ENCODE measurements at regions not wholly inside any gene's neighbourhood (a gene's known extent, or its start where the extent isn't known, plus 50 kb on each side); places are given as distances from the start of the nearest gene placed in this dataset.

DNA sequence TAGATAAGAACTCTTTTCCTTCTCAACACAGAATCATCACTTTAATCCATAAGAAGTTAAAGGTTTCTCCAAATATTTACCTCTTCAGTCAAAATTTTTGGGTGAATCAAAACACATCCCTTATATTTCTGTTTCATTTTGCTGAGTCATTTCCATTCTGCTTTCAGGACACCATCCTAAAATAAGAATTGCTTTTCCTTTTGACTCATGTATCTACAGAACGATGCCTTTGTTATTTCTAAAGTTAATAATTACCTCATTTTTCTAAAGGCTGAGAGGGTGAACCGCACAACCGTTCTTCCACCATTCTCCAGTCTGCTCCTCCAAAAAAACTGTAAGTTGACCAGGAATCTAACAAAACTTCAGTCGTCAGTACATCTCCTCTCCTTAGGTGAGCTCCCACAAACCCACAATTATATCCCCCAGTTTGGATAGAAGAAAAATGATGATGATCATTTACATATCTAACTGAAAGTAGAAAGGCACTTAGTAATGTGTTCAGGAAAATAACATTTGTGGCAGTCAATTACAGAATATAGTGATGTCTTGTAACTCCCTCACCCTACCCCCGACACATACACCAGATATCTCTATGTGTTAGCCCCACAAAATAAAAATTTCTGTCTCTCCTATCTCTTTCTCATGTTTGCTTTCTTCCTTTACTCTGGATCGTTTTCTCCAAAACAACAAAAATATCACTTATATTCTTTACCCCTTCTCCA lies 162.5 kb downstream of the RAD51AP2 start:
- intact Hi-C loops (cut with micrococcal nuclease): no loop called here
- ATAC-seq (no peak), DNase-seq (ENCODE audit: low read depth, low spot score) (no peak)
- no peaks in the 10 kb centered on the region for H3K27me3 ChIP-seq (ENCODE audit: insufficient read depth, low read length)
- CTCF ChIA-PET: no interaction called here
- no peak overlapping the region for H3K9ac ChIP-seq (ENCODE audit: low read length)
- POLR2A ChIA-PET: no interaction called here
- no peaks in the 10 kb centered on the region for H3K79me2 ChIP-seq (ENCODE audit: insufficient read depth, low read length)
- no peaks in the 10 kb centered on the region for H4K20me1 ChIP-seq (ENCODE audit: insufficient read depth)
- RAD21 ChIA-PET (ENCODE audit: low non-redundant PET in 1 of 2, low total read pairs in 2 of 2, uncharacterized antibody in 2 of 2, unreplicated experiment in 2 of 2): no interaction called here
- H3K9me2 ChIP-seq (ENCODE audit: insufficient read depth): no peaks in the 10 kb centered on the region
- H3K27ac ChIP-seq (ENCODE audit: low read depth, low read length): no peak overlapping the region
- no TSS peak for BruUV-seq (replicated peaks)
- TF ChIP-seq SP1 (IDR thresholded peaks at IDR 0.05; ENCODE audit: low read depth) (no peak), RAD21 (IDR thresholded peaks at IDR 0.05; ENCODE audit: low read depth) (no peak), TCF7L2 (IDR thresholded peaks at IDR 0.05; ENCODE audit: borderline replicate concordance, extremely low read depth, insufficient read depth, insufficient read length) (no peak), JUND (IDR thresholded peaks at IDR 0.05) (no peak), EZH2 (IDR thresholded peaks at IDR 0.05) (no peak)
- TF ChIP-seq, protein P1, sequence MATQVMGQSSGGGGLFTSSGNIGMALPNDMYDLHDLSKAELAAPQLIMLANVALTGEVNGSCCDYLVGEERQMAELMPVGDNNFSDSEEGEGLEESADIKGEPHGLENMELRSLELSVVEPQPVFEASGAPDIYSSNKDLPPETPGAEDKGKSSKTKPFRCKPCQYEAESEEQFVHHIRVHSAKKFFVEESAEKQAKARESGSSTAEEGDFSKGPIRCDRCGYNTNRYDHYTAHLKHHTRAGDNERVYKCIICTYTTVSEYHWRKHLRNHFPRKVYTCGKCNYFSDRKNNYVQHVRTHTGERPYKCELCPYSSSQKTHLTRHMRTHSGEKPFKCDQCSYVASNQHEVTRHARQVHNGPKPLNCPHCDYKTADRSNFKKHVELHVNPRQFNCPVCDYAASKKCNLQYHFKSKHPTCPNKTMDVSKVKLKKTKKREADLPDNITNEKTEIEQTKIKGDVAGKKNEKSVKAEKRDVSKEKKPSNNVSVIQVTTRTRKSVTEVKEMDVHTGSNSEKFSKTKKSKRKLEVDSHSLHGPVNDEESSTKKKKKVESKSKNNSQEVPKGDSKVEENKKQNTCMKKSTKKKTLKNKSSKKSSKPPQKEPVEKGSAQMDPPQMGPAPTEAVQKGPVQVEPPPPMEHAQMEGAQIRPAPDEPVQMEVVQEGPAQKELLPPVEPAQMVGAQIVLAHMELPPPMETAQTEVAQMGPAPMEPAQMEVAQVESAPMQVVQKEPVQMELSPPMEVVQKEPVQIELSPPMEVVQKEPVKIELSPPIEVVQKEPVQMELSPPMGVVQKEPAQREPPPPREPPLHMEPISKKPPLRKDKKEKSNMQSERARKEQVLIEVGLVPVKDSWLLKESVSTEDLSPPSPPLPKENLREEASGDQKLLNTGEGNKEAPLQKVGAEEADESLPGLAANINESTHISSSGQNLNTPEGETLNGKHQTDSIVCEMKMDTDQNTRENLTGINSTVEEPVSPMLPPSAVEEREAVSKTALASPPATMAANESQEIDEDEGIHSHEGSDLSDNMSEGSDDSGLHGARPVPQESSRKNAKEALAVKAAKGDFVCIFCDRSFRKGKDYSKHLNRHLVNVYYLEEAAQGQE (IDR thresholded peaks at IDR 0.05; ENCODE audit: low read depth): no peak
- TF ChIP-seq, protein P2, sequence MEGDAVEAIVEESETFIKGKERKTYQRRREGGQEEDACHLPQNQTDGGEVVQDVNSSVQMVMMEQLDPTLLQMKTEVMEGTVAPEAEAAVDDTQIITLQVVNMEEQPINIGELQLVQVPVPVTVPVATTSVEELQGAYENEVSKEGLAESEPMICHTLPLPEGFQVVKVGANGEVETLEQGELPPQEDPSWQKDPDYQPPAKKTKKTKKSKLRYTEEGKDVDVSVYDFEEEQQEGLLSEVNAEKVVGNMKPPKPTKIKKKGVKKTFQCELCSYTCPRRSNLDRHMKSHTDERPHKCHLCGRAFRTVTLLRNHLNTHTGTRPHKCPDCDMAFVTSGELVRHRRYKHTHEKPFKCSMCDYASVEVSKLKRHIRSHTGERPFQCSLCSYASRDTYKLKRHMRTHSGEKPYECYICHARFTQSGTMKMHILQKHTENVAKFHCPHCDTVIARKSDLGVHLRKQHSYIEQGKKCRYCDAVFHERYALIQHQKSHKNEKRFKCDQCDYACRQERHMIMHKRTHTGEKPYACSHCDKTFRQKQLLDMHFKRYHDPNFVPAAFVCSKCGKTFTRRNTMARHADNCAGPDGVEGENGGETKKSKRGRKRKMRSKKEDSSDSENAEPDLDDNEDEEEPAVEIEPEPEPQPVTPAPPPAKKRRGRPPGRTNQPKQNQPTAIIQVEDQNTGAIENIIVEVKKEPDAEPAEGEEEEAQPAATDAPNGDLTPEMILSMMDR (IDR thresholded peaks at IDR 0.05 in 2 of 3, conservative IDR thresholded peaks at IDR 0.05 in 1 of 3; ENCODE audit: borderline replicate concordance in 1 of 3, insufficient read depth in 1 of 3, low read depth in 2 of 3, low read length in 2 of 3): no peak
- no peaks in the 10 kb centered on the region for H3K9me3 ChIP-seq (ENCODE audit: control insufficient read depth in 1 of 2, insufficient read depth in 1 of 2, low read depth in 1 of 2, low read length in 2 of 2)
- no peak overlapping the region for H2AFZ ChIP-seq (ENCODE audit: low read depth, low read length, poor library complexity, severe bottlenecking)
- H3K4me3 ChIP-seq (replicated peaks in 1 of 2; ENCODE audit: low read depth in 1 of 2, low read length in 2 of 2): no peak overlapping the region
- H3K4me2 ChIP-seq (ENCODE audit: low read length): no peak overlapping the region
- H3K4me1 ChIP-seq (ENCODE audit: control insufficient read depth in 1 of 2, insufficient read depth in 2 of 2, low read length in 2 of 2): no peaks in the 10 kb centered on the region
- no peaks in the 10 kb centered on the region for H3K36me3 ChIP-seq (ENCODE audit: control insufficient read depth in 1 of 2, insufficient read depth in 2 of 2, low read length in 2 of 2)

Data from HCT116 (cell line).